ENCODE measurements at regions not wholly inside any gene's neighbourhood (a gene's known extent, or its start where the extent isn't known, plus 50 kb on each side); places are given as distances from the start of the nearest gene placed in this dataset.

DNA sequence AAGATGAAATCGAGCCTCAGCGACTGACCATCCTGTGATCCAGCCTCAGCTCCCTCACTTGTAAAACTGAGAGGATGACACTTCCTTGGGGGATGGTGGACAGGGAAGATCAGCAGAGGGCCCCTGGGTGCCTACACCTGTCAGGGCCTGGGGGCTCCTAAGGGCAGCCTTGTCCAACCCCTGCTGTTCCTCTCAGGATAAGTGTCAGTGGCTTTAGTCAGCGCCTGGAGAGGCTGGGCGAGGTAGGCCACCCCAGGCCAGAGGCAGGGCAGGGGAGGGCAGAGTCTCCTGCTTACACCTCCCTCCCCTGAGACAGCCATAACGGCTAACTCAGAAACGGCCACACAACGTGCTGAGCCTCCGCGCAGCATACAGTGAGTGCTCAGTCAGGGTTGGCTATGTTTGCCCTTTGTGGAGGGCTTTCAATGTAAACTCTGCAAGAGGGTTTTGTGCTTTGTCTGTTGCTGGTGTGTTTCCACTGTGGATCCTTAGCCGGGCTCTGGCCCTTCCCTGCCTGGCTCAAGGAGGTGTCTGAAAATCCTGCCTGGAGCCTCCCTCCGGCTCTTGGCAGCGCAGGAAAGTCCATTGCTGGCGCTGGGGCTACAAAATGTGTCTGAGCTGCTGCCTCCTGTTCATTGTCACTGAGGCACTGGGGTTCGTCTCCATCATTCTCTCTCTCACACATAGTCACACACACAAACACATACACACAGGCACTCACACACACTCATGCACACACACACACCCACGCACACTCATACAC lies 588.4 kb downstream of the PTPRU start:
- TF ChIP-seq CTCF (IDR thresholded peaks at IDR 0.05) (no peak), POLR2A (IDR thresholded peaks at IDR 0.05) (no peak), EP300 (IDR thresholded peaks at IDR 0.05) (no peak), POLR2AphosphoS5 (IDR thresholded peaks at IDR 0.05) (no peak)
